NT2/D1 (cell line): ENCODE measurements at regions not wholly inside any gene's neighbourhood (a gene's known extent, or its start where the extent isn't known, plus 50 kb on each side); places are given as distances from the start of the nearest gene placed in this dataset.
A peak's percentile ranks its signal among the peaks of the same experiment; 100 is the strongest.
"Not testable (repeated sequence)": the region's sequence is repeated elsewhere in the genome, so short reads cannot be mapped to it uniquely, and the experiment has no call there.

Experiments used
- DNase-seq: peaks from one replicate; pipeline ENCODE4 v3.0.0-alpha.2; 2011; ENCODE audit warnings: low read depth, low spot score
- H3K27me3 ChIP-seq: 2 replicates; pipeline ENCODE4 v1.6.0; 2011; ENCODE audit warnings: mild to moderate bottlenecking; ENCODE audit not compliant: insufficient read length, insufficient read depth
- H3K36me3 ChIP-seq: 2 replicates; pipeline ENCODE4 v1.6.1; 2011; ENCODE audit warnings: mild to moderate bottlenecking, low read length, mixed read lengths; ENCODE audit not compliant: insufficient read depth, insufficient read length
- H3K4me1 ChIP-seq: 2 replicates; pipeline ENCODE4 v1.5.1; 2011; ENCODE audit not compliant: insufficient read depth, insufficient read length
- H3K4me3 ChIP-seq: 2 replicates; pipeline ENCODE4 v1.5.1; 2011; ENCODE audit warnings: low read depth; ENCODE audit not compliant: insufficient read length
- H3K9ac ChIP-seq: 2 replicates; pipeline ENCODE4 v1.6.0; 2011; ENCODE audit warnings: low read depth; ENCODE audit not compliant: insufficient read length
- H3K9me3 ChIP-seq: 2 replicates; pipeline ENCODE4 v1.5.1; 2011; ENCODE audit warnings: mild to moderate bottlenecking, low read length; ENCODE audit not compliant: insufficient read depth
- SUZ12 ChIP-seq: IDR thresholded peaks from 2 replicates; pipeline ENCODE4 v1.6.1; 2011; ENCODE audit not compliant: insufficient read length, insufficient read depth; ENCODE audit errors: extremely low read depth
- YY1 ChIP-seq: IDR thresholded peaks from 2 replicates; pipeline ENCODE4 v1.6.1; 2011; ENCODE audit not compliant: insufficient read length, insufficient read depth
- ZNF274 ChIP-seq: IDR thresholded peaks from 2 replicates; pipeline ENCODE4 v1.6.1; 2011; ENCODE audit warnings: mild to moderate bottlenecking, low read depth, low read length

DNA sequence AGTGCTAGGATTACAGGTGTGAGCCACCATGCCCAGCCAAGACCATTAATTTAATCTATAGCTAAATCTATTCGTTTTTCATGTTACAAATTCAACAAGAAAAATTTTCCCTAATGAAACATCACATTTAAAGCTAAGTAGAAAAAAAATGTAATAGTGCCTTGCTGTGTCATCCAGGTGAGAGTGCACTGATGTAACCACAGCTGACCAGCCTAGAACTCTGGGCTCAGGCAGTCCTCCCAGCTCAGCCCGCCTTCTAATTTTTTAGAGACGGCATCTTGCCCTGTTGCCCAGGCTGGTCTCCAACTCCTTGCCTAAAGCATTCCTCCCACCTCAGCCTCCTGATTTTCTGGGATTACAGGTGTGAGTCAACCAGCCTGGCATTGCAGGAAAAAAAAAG is 109.0 kb downstream of the PPIAL4G start:
- H3K36me3 ChIP-seq = no peaks in the 10 kb centered on the region
- H3K9me3 ChIP-seq = no peaks in the 10 kb centered on the region
- DNase-seq = no peak
- no peaks in the 10 kb centered on the region for H3K4me1 ChIP-seq
- TF ChIP-seq ZNF274 (no peak), SUZ12 (no peak), YY1 (no peak)
- no peaks in the 10 kb centered on the region for H3K27me3 ChIP-seq
- H3K4me3 ChIP-seq = no peak overlapping the region
- H3K9ac ChIP-seq = no peak overlapping the region

DNA sequence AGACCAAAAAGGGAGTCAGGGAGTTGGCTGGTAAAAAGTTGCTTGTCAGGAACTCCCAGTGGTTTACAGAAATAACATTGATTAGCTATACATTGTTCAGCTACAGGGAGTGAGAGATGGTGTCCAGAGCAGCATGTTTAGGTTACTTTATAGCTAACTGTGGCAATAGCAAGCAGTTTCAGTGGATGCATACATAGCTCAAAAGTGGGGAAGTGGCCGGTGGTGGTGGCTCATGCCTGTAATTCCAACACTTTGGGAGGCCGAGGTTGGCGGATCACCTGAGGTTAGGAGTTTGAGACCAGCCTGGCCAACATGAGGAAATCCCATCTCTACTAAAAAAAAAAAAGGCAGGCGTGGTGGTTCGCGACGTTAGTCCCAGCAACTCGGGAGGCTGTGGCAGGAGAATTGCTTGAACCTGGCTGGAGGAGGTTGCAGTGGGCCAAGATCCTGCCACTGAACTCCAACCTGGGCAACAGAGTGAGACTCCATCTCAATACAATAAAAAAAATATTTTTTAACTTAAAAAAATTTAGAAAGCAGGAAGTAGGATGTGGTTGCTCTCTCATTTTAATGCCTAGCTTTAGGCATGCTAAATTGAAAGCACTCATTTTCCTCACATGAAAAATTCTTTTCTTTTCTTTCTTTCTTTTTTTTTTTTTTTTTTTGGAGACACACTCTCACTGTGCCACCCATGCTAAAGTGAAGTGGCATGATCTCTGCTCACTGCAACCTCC is 109.7 kb downstream of the PPIAL4G start:
- no peak for TF ChIP-seq ZNF274
- no peak for TF ChIP-seq YY1
- TF ChIP-seq SUZ12 = no peak
- no peaks in the 10 kb centered on the region for H3K4me1 ChIP-seq
- H3K9ac ChIP-seq = no peak overlapping the region

GRCh38 chr1:148372731-148373130 is 110.4 kb downstream of the PPIAL4G start:
- H3K9me3 ChIP-seq = no peaks in the 10 kb centered on the region
- H3K36me3 ChIP-seq = no peaks in the 10 kb centered on the region
- no peaks in the 10 kb centered on the region for H3K27me3 ChIP-seq
- H3K4me1 ChIP-seq = no peaks in the 10 kb centered on the region
- H3K4me3 ChIP-seq = no peak overlapping the region
- TF ChIP-seq YY1 = no peak
- TF ChIP-seq SUZ12 = no peak
- TF ChIP-seq ZNF274 = no peak
- no peak for DNase-seq
- H3K9ac ChIP-seq = no peak overlapping the region

More for the DNA sequence above, 109.7 kb downstream of the PPIAL4G start:
- H3K27me3 ChIP-seq = no peaks in the 10 kb centered on the region
- no peak for DNase-seq
- H3K9me3 ChIP-seq = no peaks in the 10 kb centered on the region
- H3K36me3 ChIP-seq = no peaks in the 10 kb centered on the region
- no peak overlapping the region for H3K4me3 ChIP-seq

GRCh38 chr1:148372051-148372726 is 110.9 kb downstream of the PPIAL4G start:
- H3K4me1 ChIP-seq, H3K4me3 ChIP-seq, H3K36me3 ChIP-seq, H3K9me3 ChIP-seq, DNase-seq, H3K9ac ChIP-seq, H3K27me3 ChIP-seq: not testable (repeated sequence)

- H3K9me3 ChIP-seq, H3K4me1 ChIP-seq, H3K4me3 ChIP-seq, H3K9ac ChIP-seq, H3K27me3 ChIP-seq, H3K36me3 ChIP-seq: not testable (repeated sequence)
- peak; percentile 76 for DNase-seq
These were observed 111.5 kb downstream of the PPIAL4G start for GRCh38 chr1:148371551-148371994.

- H3K4me3 ChIP-seq, H3K9me3 ChIP-seq, H3K4me1 ChIP-seq, H3K9ac ChIP-seq, H3K36me3 ChIP-seq, H3K27me3 ChIP-seq, DNase-seq: not testable (repeated sequence)
These were observed 112.4 kb downstream of the PPIAL4G start for GRCh38 chr1:148370661-148371060.

GRCh38 chr1:148367596-148367995 is 115.5 kb downstream of the PPIAL4G start:
- H3K4me3 ChIP-seq = no peak overlapping the region
- peaks cover 3% of the 10 kb centered on the region for H3K27me3 ChIP-seq
- H3K9ac ChIP-seq = no peak overlapping the region
- TF ChIP-seq ZNF274 = no peak
- no peak for TF ChIP-seq SUZ12
- no peak for TF ChIP-seq YY1
- H3K9me3 ChIP-seq = no peaks in the 10 kb centered on the region
- DNase-seq = no peak
- H3K4me1 ChIP-seq = no peaks in the 10 kb centered on the region
- H3K36me3 ChIP-seq = no peaks in the 10 kb centered on the region

DNA sequence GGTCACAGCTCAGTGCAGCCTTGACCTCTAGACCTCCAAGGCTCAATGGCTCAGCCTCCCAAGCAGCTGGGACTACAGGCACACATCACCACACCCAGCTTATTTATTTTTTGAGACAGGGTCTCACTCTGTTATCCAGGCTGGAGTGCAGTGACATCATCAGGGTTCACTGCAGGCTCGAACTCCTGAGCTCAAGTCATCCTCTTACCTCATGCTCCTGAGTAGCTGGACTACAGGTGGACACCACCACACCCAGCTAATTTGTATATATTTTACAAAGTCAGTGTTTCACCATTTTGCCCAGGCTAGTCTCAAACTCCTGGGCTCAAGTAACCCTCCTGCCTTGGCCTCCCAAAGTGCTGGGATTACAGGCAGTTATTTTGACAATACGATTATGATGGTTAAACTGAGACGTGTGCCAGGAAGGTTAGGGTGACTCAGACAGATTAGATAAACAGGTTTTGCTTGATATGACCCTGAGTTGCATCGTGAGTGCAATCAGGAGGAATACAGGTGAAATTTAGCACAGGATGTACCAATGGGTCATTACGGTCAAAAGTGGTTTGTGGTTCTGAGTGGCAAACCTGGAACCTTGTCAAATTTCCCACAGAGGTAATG is 116.9 kb downstream of the PPIAL4G start:
- not testable (repeated sequence) for H3K4me1 ChIP-seq, H3K27me3 ChIP-seq, H3K4me3 ChIP-seq, H3K9ac ChIP-seq, DNase-seq, H3K9me3 ChIP-seq, H3K36me3 ChIP-seq

GRCh38 chr1:148365151-148365550 is 118.0 kb downstream of the PPIAL4G start:
- DNase-seq, H3K9ac ChIP-seq, H3K9me3 ChIP-seq, H3K4me3 ChIP-seq, H3K36me3 ChIP-seq, H3K4me1 ChIP-seq, H3K27me3 ChIP-seq: not testable (repeated sequence)

- not testable (repeated sequence) for H3K36me3 ChIP-seq, H3K9ac ChIP-seq, DNase-seq, H3K4me3 ChIP-seq, H3K27me3 ChIP-seq, H3K9me3 ChIP-seq, H3K4me1 ChIP-seq
These were observed 119.1 kb downstream of the PPIAL4G start for GRCh38 chr1:148363979-148364378.
